Endothelial cell of umbilical vein (primary cell): ENCODE measurements at regions not wholly inside any gene's neighbourhood (a gene's known extent, or its start where the extent isn't known, plus 50 kb on each side); places are given as distances from the start of the nearest gene placed in this dataset.

ENCODE experiments used
- BruUV-seq: library from RNA; stranded (reverse); fragments of 400-500 nt; replicated peaks from 2 replicates; lab custom pipeline; 2021; lab: Mats Ljungman, UMichigan
- CTCF ChIA-PET: fragments of 300-600, 350-600 bp; sonication (Branson Sonifier 250); formaldehyde crosslinking; loops from one replicate; lab custom pipeline; 2021; ENCODE audit warnings: antibody characterized with exemption, inconsistent platforms; lab: Charles Lee
- POLR2A ChIA-PET: fragments of 300-600, 350-600 bp; sonication (Branson Sonifier 250); formaldehyde crosslinking; loops from one replicate; lab custom pipeline; 2021; ENCODE audit warnings: antibody characterized with exemption, inconsistent platforms; lab: Charles Lee
- DNase-seq: peaks from one replicate; pipeline ENCODE4 v3.0.0-alpha.2; 2011; ENCODE audit warnings: low read depth, low spot score
- FAIRE-seq: peaks from 2 replicates; lab custom pipeline; 2011; peaks lifted over from hg19 to GRCh38; lab: Jason Lieb, UNC
- H2AFZ ChIP-seq: 2 replicates; pipeline ENCODE4 v1.6.0; 2012; ENCODE audit warnings: low read depth, low read length, control low read depth, inconsistent platforms
- H3K27ac ChIP-seq: 2 replicates; pipeline ENCODE4 v1.5.1; 2011; ENCODE audit warnings: low read depth, mild to moderate bottlenecking, control low read depth, low read length, moderate library complexity; ENCODE audit not compliant: insufficient read depth
- H3K27me3 ChIP-seq, 2 experiments: 2 replicates each; pipeline versions ENCODE4 v1.6.0 to v1.6.1; 2011; ENCODE audit warnings: low read length in 2 of 2, mixed read lengths in 1 of 2; ENCODE audit not compliant: control insufficient read depth in 2 of 2, insufficient read depth in 2 of 2
- H3K36me3 ChIP-seq, 2 experiments: 2 replicates in 1 of 2; 3 replicates in 1 of 2; pipeline ENCODE4 v1.5.1; 2011; ENCODE audit warnings: low read length in 2 of 2, mild to moderate bottlenecking in 1 of 2, moderate library complexity in 1 of 2; ENCODE audit not compliant: control insufficient read depth in 2 of 2, insufficient read depth in 2 of 2; ENCODE audit errors: extremely low read depth in 1 of 2
- H3K4me1 ChIP-seq: 3 replicates; pipeline ENCODE4 v1.5.1; 2011; ENCODE audit warnings: mild to moderate bottlenecking, low read length; ENCODE audit not compliant: control insufficient read depth, insufficient read depth; ENCODE audit errors: extremely low read depth
- H3K4me2 ChIP-seq: 2 replicates; pipeline ENCODE4 v1.6.1; 2011; ENCODE audit warnings: low read length, control low read depth, mixed read lengths; ENCODE audit not compliant: insufficient read depth
- H3K4me3 ChIP-seq, 3 experiments: fragments of 200-600 bp in 1 of 3; sonication (generic), shearing (Covaris generic) in 1 of 3; replicated peaks in 1 of 3; 2 replicates each; pipeline ENCODE4 v1.5.1; 2011 to 2016; ENCODE audit warnings: control low read depth in 3 of 3, low read length in 3 of 3, mild to moderate bottlenecking in 2 of 3, inconsistent platforms in 1 of 3, low read depth in 1 of 3, moderate library complexity in 1 of 3; ENCODE audit not compliant: insufficient read depth in 1 of 3
- H3K79me2 ChIP-seq: 2 replicates; pipeline ENCODE4 v1.6.0; 2012; ENCODE audit warnings: low read length, inconsistent platforms; ENCODE audit not compliant: control insufficient read depth, insufficient read depth
- H3K9ac ChIP-seq: replicated peaks from 2 replicates; pipeline ENCODE3; 2011; ENCODE audit warnings: low read length, control low read depth; ENCODE audit not compliant: insufficient read depth; ENCODE audit errors: extremely low read depth
- H3K9me1 ChIP-seq: replicated peaks from 3 replicates; pipeline ENCODE4 v1.6.0; 2011; ENCODE audit warnings: mild to moderate bottlenecking, low read length; ENCODE audit not compliant: control insufficient read depth, insufficient read depth; ENCODE audit errors: extremely low read depth
- H3K9me3 ChIP-seq: replicated peaks from 2 replicates; pipeline ENCODE4 v1.5.1; 2012; ENCODE audit warnings: low read length, inconsistent platforms; ENCODE audit not compliant: control insufficient read depth, insufficient read depth
- H4K20me1 ChIP-seq: replicated peaks from 2 replicates; pipeline ENCODE3; 2011; ENCODE audit warnings: mild to moderate bottlenecking, low read length; ENCODE audit not compliant: control insufficient read depth, insufficient read depth; ENCODE audit errors: extremely low read depth
- CTCF ChIP-seq, 2 donors: IDR thresholded peaks; 1 replicate in 1 of 2; 2 replicates in 1 of 2; pipeline ENCODE4 v1.5.1; 2011; ENCODE audit warnings: low read length in 2 of 2, mild to moderate bottlenecking in 2 of 2, moderate library complexity in 2 of 2, control low read depth in 1 of 2, inconsistent platforms in 1 of 2, low read depth in 1 of 2; ENCODE audit not compliant: insufficient read depth in 1 of 2; ENCODE audit errors: extremely low read depth in 1 of 2
- EZH2 ChIP-seq: IDR thresholded peaks from 2 replicates; pipeline ENCODE4 v1.6.1; 2012; ENCODE audit warnings: borderline replicate concordance, low read depth, mild to moderate bottlenecking, moderate library complexity, low read length, inconsistent platforms; ENCODE audit not compliant: severe bottlenecking
- FOS ChIP-seq: IDR thresholded peaks from 2 replicates; pipeline ENCODE4 v1.6.1; 2011; ENCODE audit warnings: mild to moderate bottlenecking, low read length, moderate library complexity, borderline replicate concordance; ENCODE audit not compliant: insufficient read depth
- GATA2 ChIP-seq: IDR thresholded peaks from 2 replicates; pipeline ENCODE4 v1.7.0; 2011; ENCODE audit warnings: low read depth, mild to moderate bottlenecking, moderate library complexity, mixed read lengths, low read length; ENCODE audit not compliant: insufficient read length, insufficient read depth
- JUN ChIP-seq: IDR thresholded peaks from 2 replicates; pipeline ENCODE4 v1.6.1; 2011; ENCODE audit warnings: borderline replicate concordance, low read depth; ENCODE audit not compliant: insufficient read length, insufficient read depth
- MAX ChIP-seq: IDR thresholded peaks from 2 replicates; pipeline ENCODE4 v1.6.1; 2011; ENCODE audit not compliant: insufficient read depth, insufficient read length
- MYC ChIP-seq: IDR thresholded peaks from one replicate; pipeline ENCODE4 v1.6.1; 2011; ENCODE audit warnings: mild to moderate bottlenecking, low read depth, low read length
- POLR2A ChIP-seq: IDR thresholded peaks from 2 replicates; pipeline ENCODE4 v1.6.1; 2012; ENCODE audit warnings: low read depth, mild to moderate bottlenecking, control low read depth, low read length
- POLR2AphosphoS5 ChIP-seq: IDR thresholded peaks from 2 replicates; pipeline ENCODE4 v1.6.1; 2012; ENCODE audit warnings: low read depth, mild to moderate bottlenecking, control low read depth, low read length, moderate library complexity; ENCODE audit not compliant: insufficient read depth
- dilution Hi-C: fragments of 300-500 bp; cut with MboI; formaldehyde crosslinking; loops from one replicate; pipeline ENCODE4 v1.15.0; 2019; ENCODE audit warnings: low sequenced_read_pairs; ENCODE audit not compliant: extremely low pct_ligation_motif_present
- intact Hi-C: fragments of 100-400 bp; cut with micrococcal nuclease; formaldehyde crosslinking; loops from one replicate; pipeline ENCODE4 v1.10.0; 2022

- H3K9ac ChIP-seq = no peak overlapping the region
- dilution Hi-C loops = no loop called here
- TF ChIP-seq FOS (no peak), POLR2A (no peak), JUN (no peak), POLR2AphosphoS5 (no peak), CTCF (IDR thresholded peaks at IDR 0.05; ENCODE audit: extremely low read depth in 1 of 2, insufficient read depth in 1 of 2, low read depth in 1 of 2, low read length in 2 of 2) (no peak), MAX (no peak), GATA2 (no peak), EZH2 (no peak), MYC (no peak)
- H3K27ac ChIP-seq = no peak overlapping the region
- CTCF ChIA-PET = no interaction called here
- FAIRE-seq (no peak), DNase-seq (no peak)
- POLR2A ChIA-PET = no interaction called here
- no peaks in the 10 kb centered on the region for H4K20me1 ChIP-seq
- no peaks in the 10 kb centered on the region for H3K4me1 ChIP-seq
- H3K79me2 ChIP-seq = no peaks in the 10 kb centered on the region
- H3K27me3 ChIP-seq = no peaks in the 10 kb centered on the region
- H2AFZ ChIP-seq = no peak overlapping the region
- H3K9me3 ChIP-seq = peaks cover 4% of the 10 kb centered on the region
- no peaks in the 10 kb centered on the region for H3K36me3 ChIP-seq
- no peak overlapping the region for H3K4me2 ChIP-seq
- intact Hi-C loops = no loop called here
- no peak overlapping the region for H3K4me3 ChIP-seq
- no peaks in the 10 kb centered on the region for H3K9me1 ChIP-seq
- no TSS peak for BruUV-seq
Observed at GRCh38 chr10:56823849-56824248, 462.8 kb upstream of the ZWINT start.
